Glutamatergic neuron (in vitro differentiated cells): ENCODE measurements at regions not wholly inside any gene's neighbourhood (a gene's known extent, or its start where the extent isn't known, plus 50 kb on each side); places are given as distances from the start of the nearest gene placed in this dataset.

ENCODE experiments used
- DNase-seq: peaks from one replicate; pipeline ENCODE4 v3.0.0; 2022
- H3K27ac Mint-ChIP-seq: one replicate; pipeline ENCODE4 v1.8.0; 2020; ENCODE audit warnings: mild to moderate bottlenecking, mixed read lengths, inconsistent platforms; ENCODE audit not compliant: unreplicated experiment
- H3K27me3 Mint-ChIP-seq: one replicate; pipeline ENCODE4 v1.8.0; 2020; ENCODE audit warnings: mild to moderate bottlenecking, moderate library complexity, mixed read lengths, inconsistent platforms; ENCODE audit not compliant: unreplicated experiment
- H3K36me3 Mint-ChIP-seq: one replicate; pipeline ENCODE4 v1.8.0; 2020; ENCODE audit warnings: mild to moderate bottlenecking, mixed read lengths, inconsistent platforms; ENCODE audit not compliant: unreplicated experiment
- H3K4me1 Mint-ChIP-seq: one replicate; pipeline ENCODE4 v1.8.0; 2020; ENCODE audit warnings: mild to moderate bottlenecking, low read depth, mixed read lengths, inconsistent platforms; ENCODE audit not compliant: unreplicated experiment
- H3K4me3 Mint-ChIP-seq: one replicate; pipeline ENCODE4 v1.8.0; 2020; ENCODE audit warnings: mild to moderate bottlenecking, mixed read lengths, inconsistent platforms; ENCODE audit not compliant: unreplicated experiment
- H3K9me3 Mint-ChIP-seq: one replicate; pipeline ENCODE4 v1.8.0; 2020; ENCODE audit warnings: mild to moderate bottlenecking, moderate library complexity, mixed read lengths, inconsistent platforms; ENCODE audit not compliant: unreplicated experiment
- TF ChIP-seq, protein P1 (sequence below): fragments of 200-600 bp; sonication (generic); IDR thresholded peaks from one replicate; pipeline ENCODE4 v1.5.0; 2021; ENCODE audit not compliant: partially characterized antibody, unreplicated experiment

DNA sequence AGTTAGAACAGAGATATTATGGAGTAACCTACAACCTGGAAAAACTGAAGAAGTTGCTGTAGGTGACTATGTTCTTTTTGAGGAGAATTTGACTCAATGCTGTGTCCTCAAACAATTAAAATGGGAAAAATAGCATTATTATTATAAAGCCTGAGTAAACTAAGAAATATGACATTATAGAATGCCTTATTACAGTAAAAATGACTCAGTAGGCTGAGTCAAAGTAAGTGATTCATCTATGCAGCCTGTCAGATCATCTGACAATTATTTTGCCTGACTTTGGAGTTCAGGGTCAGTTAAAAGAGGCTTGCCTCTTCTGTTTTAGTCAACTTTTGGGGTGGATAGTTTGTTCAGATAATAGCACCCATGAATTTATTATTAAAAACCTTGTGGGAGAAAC, 150.8 kb upstream of the PTGFR start:
- H3K4me1 Mint-ChIP-seq: no peaks in the 10 kb centered on the region
- H3K27ac Mint-ChIP-seq: no peak overlapping the region

GRCh38 chr1:78348496-78349284, 142.1 kb upstream of the PTGFR start:
- no peak overlapping the region for H3K4me3 Mint-ChIP-seq
- DNase-seq: no peak

More for the DNA sequence above, 150.8 kb upstream of the PTGFR start:
- H3K4me3 Mint-ChIP-seq: no peak overlapping the region
- TF ChIP-seq, protein P1, sequence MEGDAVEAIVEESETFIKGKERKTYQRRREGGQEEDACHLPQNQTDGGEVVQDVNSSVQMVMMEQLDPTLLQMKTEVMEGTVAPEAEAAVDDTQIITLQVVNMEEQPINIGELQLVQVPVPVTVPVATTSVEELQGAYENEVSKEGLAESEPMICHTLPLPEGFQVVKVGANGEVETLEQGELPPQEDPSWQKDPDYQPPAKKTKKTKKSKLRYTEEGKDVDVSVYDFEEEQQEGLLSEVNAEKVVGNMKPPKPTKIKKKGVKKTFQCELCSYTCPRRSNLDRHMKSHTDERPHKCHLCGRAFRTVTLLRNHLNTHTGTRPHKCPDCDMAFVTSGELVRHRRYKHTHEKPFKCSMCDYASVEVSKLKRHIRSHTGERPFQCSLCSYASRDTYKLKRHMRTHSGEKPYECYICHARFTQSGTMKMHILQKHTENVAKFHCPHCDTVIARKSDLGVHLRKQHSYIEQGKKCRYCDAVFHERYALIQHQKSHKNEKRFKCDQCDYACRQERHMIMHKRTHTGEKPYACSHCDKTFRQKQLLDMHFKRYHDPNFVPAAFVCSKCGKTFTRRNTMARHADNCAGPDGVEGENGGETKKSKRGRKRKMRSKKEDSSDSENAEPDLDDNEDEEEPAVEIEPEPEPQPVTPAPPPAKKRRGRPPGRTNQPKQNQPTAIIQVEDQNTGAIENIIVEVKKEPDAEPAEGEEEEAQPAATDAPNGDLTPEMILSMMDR: no peak
- no peak for DNase-seq
- H3K9me3 Mint-ChIP-seq: peaks cover 2% of the 10 kb centered on the region
- peaks cover 2% of the 10 kb centered on the region for H3K27me3 Mint-ChIP-seq
- H3K36me3 Mint-ChIP-seq: no peaks in the 10 kb centered on the region

DNA sequence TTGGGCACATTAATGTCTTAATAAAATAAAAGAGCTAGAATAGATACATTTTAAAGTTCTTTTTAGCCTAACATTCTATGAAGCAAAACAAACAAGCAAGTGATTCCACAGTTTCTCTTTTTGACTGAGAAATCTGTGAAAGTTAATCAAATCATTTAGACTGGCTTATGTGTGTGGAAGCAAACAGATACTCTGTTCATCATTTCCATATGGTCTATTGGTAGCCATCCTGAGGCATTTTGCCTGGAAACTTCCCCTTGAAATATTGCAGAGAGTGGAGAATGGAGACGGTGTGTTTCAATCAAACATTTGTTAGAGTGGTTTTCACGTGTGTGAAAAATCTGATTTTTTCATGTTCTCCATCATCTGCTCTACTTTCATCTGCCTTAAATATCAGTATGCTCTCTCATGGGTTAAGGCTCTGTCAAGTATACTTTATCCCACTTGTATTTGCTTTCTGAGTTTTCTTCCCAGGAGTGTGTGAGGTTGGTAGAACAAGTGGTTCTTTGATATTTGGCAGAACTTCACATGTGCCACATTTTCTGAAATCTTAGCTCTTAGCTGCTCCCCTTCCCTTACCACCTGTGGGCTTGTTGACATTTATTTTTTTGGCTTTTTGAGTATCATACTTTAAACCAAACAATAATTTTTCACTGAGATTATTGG, 139.1 kb upstream of the PTGFR start:
- no peaks in the 10 kb centered on the region for H3K4me1 Mint-ChIP-seq
- DNase-seq: no peak
- H3K27ac Mint-ChIP-seq: no peak overlapping the region
- TF ChIP-seq, protein P1: no peak
- H3K9me3 Mint-ChIP-seq: no peaks in the 10 kb centered on the region
- H3K36me3 Mint-ChIP-seq: no peaks in the 10 kb centered on the region
- no peak overlapping the region for H3K4me3 Mint-ChIP-seq
- no peaks in the 10 kb centered on the region for H3K27me3 Mint-ChIP-seq

More at GRCh38 chr1:78348496-78349284, 142.1 kb upstream of the PTGFR start:
- no peaks in the 10 kb centered on the region for H3K9me3 Mint-ChIP-seq
- H3K27me3 Mint-ChIP-seq: no peaks in the 10 kb centered on the region
- H3K4me1 Mint-ChIP-seq: no peaks in the 10 kb centered on the region
- no peak overlapping the region for H3K27ac Mint-ChIP-seq
- TF ChIP-seq, protein P1: no peak
- no peaks in the 10 kb centered on the region for H3K36me3 Mint-ChIP-seq

DNA sequence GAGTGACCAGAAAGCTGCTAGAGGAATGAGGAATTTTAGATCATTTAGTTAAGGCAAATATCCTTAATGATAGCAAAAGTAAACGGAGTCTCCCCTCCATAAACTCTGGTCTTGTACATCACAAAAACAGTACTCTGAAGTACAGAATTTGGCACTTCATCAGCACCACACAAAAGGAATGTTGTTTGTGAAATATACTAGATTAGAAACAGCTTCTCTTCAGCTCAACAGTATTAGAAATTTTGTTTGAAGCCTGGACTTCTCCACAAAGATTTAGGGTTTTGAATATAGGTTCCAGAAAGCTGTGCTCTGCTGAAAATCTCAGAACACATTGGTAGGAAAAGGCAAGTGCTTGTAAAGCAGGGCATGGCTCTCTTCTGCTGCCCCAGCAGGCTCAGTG, 135.1 kb upstream of the PTGFR start:
- DNase-seq: no peak
- H3K36me3 Mint-ChIP-seq: no peaks in the 10 kb centered on the region
- H3K27me3 Mint-ChIP-seq: no peaks in the 10 kb centered on the region
- no peak overlapping the region for H3K27ac Mint-ChIP-seq
- H3K9me3 Mint-ChIP-seq: no peaks in the 10 kb centered on the region
- TF ChIP-seq, protein P1: no peak
- no peak overlapping the region for H3K4me3 Mint-ChIP-seq
- H3K4me1 Mint-ChIP-seq: no peaks in the 10 kb centered on the region

DNA sequence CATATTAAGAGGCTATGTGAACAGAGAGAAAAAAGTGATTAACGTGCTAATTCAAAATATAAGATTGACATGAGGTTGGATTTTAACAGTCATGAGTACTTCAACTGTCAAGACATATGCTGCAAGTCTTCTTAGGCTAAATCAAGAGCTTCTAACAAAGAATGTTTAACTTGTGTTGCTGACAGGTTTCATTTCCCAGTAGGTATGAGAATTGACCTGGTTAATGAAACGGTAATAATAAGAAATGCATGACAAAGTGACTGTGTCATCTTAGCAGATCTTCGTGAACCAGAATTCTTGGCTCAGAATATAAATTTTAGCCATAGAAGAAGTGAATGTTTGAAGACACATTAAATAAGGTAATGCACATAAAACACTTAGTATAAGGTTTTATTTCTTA, 132.6 kb upstream of the PTGFR start:
- H3K27ac Mint-ChIP-seq: no peak overlapping the region
- H3K36me3 Mint-ChIP-seq: no peaks in the 10 kb centered on the region
- H3K9me3 Mint-ChIP-seq: no peaks in the 10 kb centered on the region
- H3K4me1 Mint-ChIP-seq: no peaks in the 10 kb centered on the region
- DNase-seq: no peak
- no peak overlapping the region for H3K4me3 Mint-ChIP-seq
- TF ChIP-seq, protein P1: no peak
- no peaks in the 10 kb centered on the region for H3K27me3 Mint-ChIP-seq
